ENCODE measurements at regions not wholly inside any gene's neighbourhood (a gene's known extent, or its start where the extent isn't known, plus 50 kb on each side); places are given as distances from the start of the nearest gene placed in this dataset.

GRCh38 chr20:21796059-21796458, 90.6 kb downstream of the PAX1 start:
- Histone ChIP-seq H3K27me3 (no peaks in the 10 kb centered on the region), H3K36me3 (no peaks in the 10 kb centered on the region), H3K27ac (no peak overlapping the region), H3K9me3 (no peaks in the 10 kb centered on the region), H3K4me3 (no peak overlapping the region), H3K4me1 (no peaks in the 10 kb centered on the region)
- no peak for DNase-seq (ENCODE audit: low spot score in 2 of 2)
- TF ChIP-seq POLR2A (IDR thresholded peaks at IDR 0.05) (no peak), POLR2AphosphoS5 (IDR thresholded peaks at IDR 0.05) (no peak), CTCF (IDR thresholded peaks at IDR 0.05) (no peak)
- intact Hi-C loops (cut with DNase I; ENCODE audit: low total_unique reads) = no loop called here

- H3K4me1 ChIP-seq = no peaks in the 10 kb centered on the region
- intact Hi-C loops (cut with DNase I; ENCODE audit: low total_unique reads) = no loop called here
- no peaks in the 10 kb centered on the region for H3K36me3 ChIP-seq
- no peak for DNase-seq (ENCODE audit: low spot score in 2 of 2)
- H3K27me3 ChIP-seq = peaks cover 0 to 3% of the 10 kb centered on the region in 2 donors
- no peaks in the 10 kb centered on the region for H3K9me3 ChIP-seq
- H3K27ac ChIP-seq = no peak overlapping the region
- no peak overlapping the region for H3K4me3 ChIP-seq
- TF ChIP-seq POLR2A (IDR thresholded peaks at IDR 0.05) (no peak), POLR2AphosphoS5 (IDR thresholded peaks at IDR 0.05) (no peak), CTCF (IDR thresholded peaks at IDR 0.05) (no peak)
Measured at GRCh38 chr20:21788082-21788481, 82.6 kb downstream of the PAX1 start.

GRCh38 chr20:21781446-21782075, 76.1 kb downstream of the PAX1 start:
- Histone ChIP-seq H3K4me1 (no peaks in the 10 kb centered on the region), H3K9me3 (peaks cover 0 to 6% of the 10 kb centered on the region in 2 donors), H3K27ac (no peak overlapping the region), H3K4me3 (no peak overlapping the region), H3K27me3 (no peaks in the 10 kb centered on the region), H3K36me3 (no peaks in the 10 kb centered on the region)
- intact Hi-C loops (cut with DNase I; ENCODE audit: low total_unique reads) = no loop called here
- no peak for DNase-seq (ENCODE audit: low spot score in 2 of 2)
- TF ChIP-seq CTCF (IDR thresholded peaks at IDR 0.05) = no peak
- TF ChIP-seq POLR2A (IDR thresholded peaks at IDR 0.05) = no peak
- no peak for TF ChIP-seq POLR2AphosphoS5 (IDR thresholded peaks at IDR 0.05)

GRCh38 chr20:21780528-21780927, 75.1 kb downstream of the PAX1 start:
- H3K4me1 ChIP-seq = no peaks in the 10 kb centered on the region
- TF ChIP-seq CTCF (IDR thresholded peaks at IDR 0.05) (no peak), POLR2A (IDR thresholded peaks at IDR 0.05) (no peak), POLR2AphosphoS5 (IDR thresholded peaks at IDR 0.05) (no peak)
- H3K4me3 ChIP-seq = no peak overlapping the region
- no peak overlapping the region for H3K27ac ChIP-seq
- H3K9me3 ChIP-seq = peaks cover 0 to 6% of the 10 kb centered on the region in 2 donors
- no peak for DNase-seq (ENCODE audit: low spot score in 2 of 2)
- no peaks in the 10 kb centered on the region for H3K27me3 ChIP-seq
- intact Hi-C loops (cut with DNase I; ENCODE audit: low total_unique reads) = no loop called here
- no peaks in the 10 kb centered on the region for H3K36me3 ChIP-seq

All from breast epithelium (tissue), 4 donors.